Heart right ventricle (tissue), 16 donors: ENCODE measurements at regions not wholly inside any gene's neighbourhood (a gene's known extent, or its start where the extent isn't known, plus 50 kb on each side); places are given as distances from the start of the nearest gene placed in this dataset.

Source experiments
- ATAC-seq, 8 donors: fragments of 200-7000 bp; cut with Tn5 transposase; one replicate each; pipeline ENCODE4 v1.9.1; 2020; ENCODE audit warnings: mild to moderate bottlenecking in 8 of 8, moderate library complexity in 8 of 8, moderate number of reproducible peaks in 1 of 8
- DNase-seq, 2 donors: peaks; one replicate each; pipeline ENCODE4 v3.0.0-alpha.2; 2020
- H3K27ac ChIP-seq, 10 donors: fragments of 200-600 bp; sonication (generic) in 2 of 10; one replicate each; pipeline versions ENCODE4 v1.5.0 to v1.8.0; 2020 to 2022; ENCODE audit warnings: mild to moderate bottlenecking in 3 of 10
- H3K27me3 ChIP-seq, 7 donors: fragments of 200-600 bp; one replicate each; pipeline ENCODE4 v1.8.0; 2021 to 2022; ENCODE audit warnings: mild to moderate bottlenecking in 2 of 7
- H3K36me3 ChIP-seq, 9 donors: fragments of 200-600 bp; sonication (generic) in 1 of 9; one replicate each; pipeline versions ENCODE4 v1.5.0 to v1.8.0; 2020 to 2022; ENCODE audit warnings: mild to moderate bottlenecking in 2 of 9
- H3K4me1 ChIP-seq, 9 donors: fragments of 200-600 bp; sonication (generic) in 1 of 9; one replicate each; pipeline versions ENCODE4 v1.5.0 to v1.8.0; 2020 to 2022; ENCODE audit warnings: mild to moderate bottlenecking in 4 of 9
- H3K4me3 ChIP-seq, 10 donors: fragments of 200-600 bp; sonication (generic) in 2 of 10; one replicate each; pipeline versions ENCODE4 v1.5.0 to v1.8.0; 2020 to 2022; ENCODE audit warnings: mild to moderate bottlenecking in 7 of 10, moderate library complexity in 2 of 10
- H3K9me3 ChIP-seq, 11 donors: fragments of 200-600 bp in 10 of 11; sonication (generic) in 2 of 11; one replicate each; pipeline versions ENCODE4 v1.5.0 to v1.8.0; 2013 to 2022; ENCODE audit warnings: mild to moderate bottlenecking in 2 of 11, control low read depth in 1 of 11, moderate library complexity in 1 of 11
- CTCF ChIP-seq, 9 donors: fragments of 200-600 bp; sonication (generic) in 2 of 9; IDR thresholded peaks; one replicate each; pipeline versions ENCODE4 v1.5.0 to v1.8.0; 2021 to 2022; ENCODE audit warnings: antibody characterized with exemption in 9 of 9, mild to moderate bottlenecking in 5 of 9, moderate library complexity in 1 of 9
- WGBS, 2 donors: extraction: QIAGEN DNeasy Blood & Tissue Kit; methylation state at CpG; one replicate each; pipeline ENCODE4 v1.1.7; 2013; ENCODE audit warnings: inconsistent platforms in 1 of 2; 5-methylcytosine and 5-hydroxymethylcytosine counted together
- intact Hi-C, 10 donors: fragments of 100-400 bp; cut with DNase I; formaldehyde crosslinking; loops; one replicate each; pipeline versions ENCODE4 v1.11.1 to v1.14.2; 2022
- donor health status: Arrhythmogenic right ventricular cardiomyopathy.
- donor health status: ischemic (EF 13 %, LVEDD 7.1; RV severe dilation, severe dysfunction).
- donor health status: healthy with polysubstance abuse.
- donor health status: DM: no; HTN: yes; CAD: no.
- donor health status: DM: no; HTN: no; CAD: no.
- donor health status: ischemic (EF 25% LVEDD 6.9; RV normal size, moderate dysfunction).
- donor health status: ischemic (EF 25% LVEDD 5.7; RV mildly dilated, moderate dysfunction).
- donor health status: healthy.
- donor health status: DM: yes; HTN: yes; CAD: no.
- donor health status: Ischemic cardiomyopathy.
- donor health status: ischemic (EF 35%, LVEDD 5.7; RV mildly dilated, moderate dysfunction).
- donor health status: nonischemic (EF 11% LVEDD 7.7; RV severe dilation, severe dysfunction).
- donor health status: DM: yes; HTN: yes; CAD: no.
- donor health status: PGD.
- donor health status: ischemic (EF 29% LVEDD 5.4; RV normal size, mild dysfunction).
- donor health status: nonischemic (EF 23%, LVEDD 6.1; RV moderate dilation, normal function).

DNA sequence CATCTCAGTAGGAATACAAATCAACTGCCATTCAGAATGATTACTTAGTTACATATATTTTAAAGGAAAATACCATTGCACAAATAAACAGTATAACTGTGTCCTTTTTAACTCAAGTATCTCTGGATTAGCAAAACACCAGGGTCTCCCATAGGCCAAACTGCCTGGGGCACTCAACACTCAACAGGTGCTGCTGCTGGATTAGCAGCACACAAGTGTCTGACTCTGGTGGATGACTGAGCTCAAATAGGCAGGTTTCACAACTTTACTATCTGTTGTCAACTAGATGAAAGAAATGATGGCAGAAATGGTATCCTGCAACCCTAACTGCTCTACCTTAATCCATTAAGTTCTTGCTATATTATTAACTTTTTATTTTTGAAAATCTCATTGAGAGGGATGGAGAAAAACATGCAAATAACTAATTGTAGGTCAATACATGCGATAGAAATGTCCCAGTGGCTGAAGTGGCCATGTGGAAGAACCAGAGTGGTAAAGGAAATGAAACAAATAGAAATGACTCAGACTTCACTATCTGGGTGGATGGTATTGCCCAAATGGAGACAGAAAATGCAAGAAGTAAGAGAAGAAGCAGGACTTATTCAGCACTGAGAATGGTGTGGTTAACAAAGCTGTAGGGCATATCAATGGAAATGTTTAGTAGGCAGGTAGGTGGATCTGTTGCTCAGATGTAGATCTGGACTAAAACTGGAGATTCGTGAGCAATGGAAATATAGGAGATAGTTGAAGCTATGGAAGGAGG is 90.8 kb upstream of the CCDC190 start:
- no peak for ATAC-seq
- Histone ChIP-seq H3K4me3 (no peak overlapping the region), H3K4me1 (no peaks in the 10 kb centered on the region), H3K9me3 (no peaks in the 10 kb centered on the region), H3K27me3 (no peaks in the 10 kb centered on the region), H3K36me3 (no peaks in the 10 kb centered on the region), H3K27ac (no peak overlapping the region)
- 91 to 93% methylated on average over 2 of the region's 2 CpGs for WGBS, 2 donors
- intact Hi-C loops, result no loop called here
- DNase-seq, result no peak
- no peak for TF ChIP-seq CTCF (IDR thresholded peaks at IDR 0.05)

DNA sequence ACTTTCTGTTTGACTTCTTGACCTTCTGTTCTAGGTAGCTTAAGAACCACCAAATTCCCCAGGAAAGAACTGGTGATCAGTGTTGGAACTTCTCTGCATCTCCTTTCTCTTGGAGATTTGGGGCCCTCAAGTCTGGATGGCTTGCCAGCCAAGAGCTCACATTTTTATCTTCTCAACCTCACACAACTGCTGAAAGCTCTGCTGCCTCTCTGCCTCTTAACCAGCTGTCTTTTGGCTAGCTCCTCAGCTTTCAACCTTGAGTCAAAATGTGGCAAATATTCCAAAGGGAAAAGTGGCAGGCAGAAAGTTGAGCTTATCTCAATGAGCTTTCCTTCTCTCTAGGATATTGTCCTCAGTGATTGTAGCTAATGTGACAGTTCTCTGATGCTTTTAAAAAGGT is 89.2 kb upstream of the CCDC190 start:
- DNase-seq (no peak), ATAC-seq (no peak)
- no peak for TF ChIP-seq CTCF (IDR thresholded peaks at IDR 0.05)
- no peaks in the 10 kb centered on the region for H3K4me1 ChIP-seq
- no peaks in the 10 kb centered on the region for H3K9me3 ChIP-seq
- H3K36me3 ChIP-seq, result no peaks in the 10 kb centered on the region
- intact Hi-C loops, result no loop called here
- H3K4me3 ChIP-seq, result no peak overlapping the region
- no peaks in the 10 kb centered on the region for H3K27me3 ChIP-seq
- no peak overlapping the region for H3K27ac ChIP-seq

GRCh38 chr1:162946701-162947100 is 85.7 kb upstream of the CCDC190 start:
- DNase-seq (no peak), ATAC-seq (no peak)
- Histone ChIP-seq H3K27me3 (no peaks in the 10 kb centered on the region), H3K9me3 (no peaks in the 10 kb centered on the region), H3K4me3 (no peak overlapping the region), H3K4me1 (peaks cover 0 to 11% (median 0%) of the 10 kb centered on the region in 9 donors), H3K27ac (no peak overlapping the region), H3K36me3 (no peaks in the 10 kb centered on the region)
- WGBS, 2 donors, result 92 to 93% methylated on average over 4 of the region's 4 CpGs
- TF ChIP-seq CTCF (IDR thresholded peaks at IDR 0.05), result no peak
- intact Hi-C loops, result no loop called here

GRCh38 chr1:162944974-162945674 is 84.1 kb upstream of the CCDC190 start:
- no peak for TF ChIP-seq CTCF (IDR thresholded peaks at IDR 0.05)
- Histone ChIP-seq H3K36me3 (no peaks in the 10 kb centered on the region), H3K27me3 (peaks cover 0 to 10% (median 0%) of the 10 kb centered on the region in 7 donors), H3K4me3 (no peak overlapping the region), H3K9me3 (no peaks in the 10 kb centered on the region), H3K27ac (no peak overlapping the region), H3K4me1 (peaks cover 0 to 11% (median 0%) of the 10 kb centered on the region in 9 donors)
- 82 to 89% methylated on average over 5 of the region's 5 CpGs for WGBS, 2 donors
- intact Hi-C loops, result no loop called here
- DNase-seq (no peak), ATAC-seq (no peak)
